ENCODE measurements at regions not wholly inside any gene's neighbourhood (a gene's known extent, or its start where the extent isn't known, plus 50 kb on each side); places are given as distances from the start of the nearest gene placed in this dataset.

DNA sequence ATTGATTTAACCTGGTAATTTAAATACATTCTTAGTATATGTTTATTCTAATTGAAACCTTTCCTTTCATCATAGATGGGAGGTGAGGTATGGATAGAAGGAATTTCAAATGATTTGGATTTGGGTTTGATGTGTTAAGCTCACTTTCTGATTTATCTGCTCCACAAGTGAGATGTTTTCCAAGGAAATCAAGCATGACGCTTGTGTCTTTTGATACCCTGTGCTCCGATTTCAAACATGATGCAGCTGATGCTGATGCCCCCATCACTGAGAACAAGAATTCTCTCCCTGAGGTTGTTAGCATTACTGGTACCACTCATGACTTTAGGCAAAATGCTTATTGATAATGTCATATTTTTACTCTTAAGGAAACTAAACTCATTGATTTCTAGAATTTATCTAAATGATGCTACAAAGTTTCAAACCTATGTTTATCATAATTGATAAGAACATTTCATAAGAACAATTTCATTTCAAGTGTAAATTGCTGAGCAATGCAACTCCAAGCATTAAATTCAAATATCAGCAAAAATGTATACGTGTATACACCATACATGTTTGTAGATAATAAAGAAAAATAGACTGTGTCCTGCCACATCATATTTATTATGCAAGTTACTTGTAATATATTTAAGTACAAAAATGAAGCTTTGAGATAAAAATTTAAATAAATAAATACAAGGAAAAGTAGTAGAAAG, 75.5 kb upstream of the LRIG3 start:
- Histone ChIP-seq H3K79me2 (ENCODE audit: control insufficient read depth, insufficient read depth, low read length) (no peaks in the 10 kb centered on the region), H3K27ac (ENCODE audit: control insufficient read depth, insufficient read depth) (no peak overlapping the region), H3K4me1 (ENCODE audit: control insufficient read depth, insufficient read depth, low read length) (no peaks in the 10 kb centered on the region), H3K27me3 (replicated peaks in 1 of 2; ENCODE audit: control insufficient read depth in 2 of 2, insufficient read depth in 2 of 2, low read length in 1 of 2) (no peaks in the 10 kb centered on the region), H3K9ac (ENCODE audit: control insufficient read depth, insufficient read depth, low read length) (no peak overlapping the region), H3K9me3 (replicated peaks; ENCODE audit: control insufficient read depth, insufficient read depth, low read length) (no peaks in the 10 kb centered on the region), H3K36me3 (ENCODE audit: control insufficient read depth in 2 of 2, insufficient read depth in 2 of 2, low read length in 1 of 2) (no peaks in the 10 kb centered on the region), H3K4me2 (ENCODE audit: control insufficient read depth, insufficient read depth) (no peak overlapping the region), H2AFZ (ENCODE audit: control insufficient read depth, low read depth, low read length) (no peak overlapping the region), H3K4me3 (no peak overlapping the region), H4K20me1 (ENCODE audit: control insufficient read depth, insufficient read depth) (no peaks in the 10 kb centered on the region)
- 44% methylated on average over 3 of the region's 3 CpGs for WGBS (ENCODE audit: insufficient coverage, insufficient replicate concordance, low lambda C conversion rate, missing lambda C conversion rate)
- no peak for DNase-seq (ENCODE audit: low read depth, low spot score)
- ChIA-PET POLR2A (no interaction called here), SMC1A (ENCODE audit: uncharacterized antibody, unreplicated experiment) (no interaction called here), CTCF (no interaction called here), RAD21 (ENCODE audit: unreplicated experiment) (no interaction called here)
- in situ Hi-C loops (cut with MboI) (no loop called here), intact Hi-C loops (cut with micrococcal nuclease; ENCODE audit: unreplicated experiment) (no loop called here)
- ATAC-seq = no peak
- FAIRE-seq = no peak
- BruUV-seq (replicated peaks) = no TSS peak
- TF ChIP-seq, protein P1, sequence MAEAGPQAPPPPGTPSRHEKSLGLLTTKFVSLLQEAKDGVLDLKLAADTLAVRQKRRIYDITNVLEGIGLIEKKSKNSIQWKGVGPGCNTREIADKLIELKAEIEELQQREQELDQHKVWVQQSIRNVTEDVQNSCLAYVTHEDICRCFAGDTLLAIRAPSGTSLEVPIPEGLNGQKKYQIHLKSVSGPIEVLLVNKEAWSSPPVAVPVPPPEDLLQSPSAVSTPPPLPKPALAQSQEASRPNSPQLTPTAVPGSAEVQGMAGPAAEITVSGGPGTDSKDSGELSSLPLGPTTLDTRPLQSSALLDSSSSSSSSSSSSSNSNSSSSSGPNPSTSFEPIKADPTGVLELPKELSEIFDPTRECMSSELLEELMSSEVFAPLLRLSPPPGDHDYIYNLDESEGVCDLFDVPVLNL (IDR thresholded peaks at IDR 0.05; ENCODE audit: low read depth, low read length) = no peak
- TF ChIP-seq CBX5 (IDR thresholded peaks at IDR 0.05; ENCODE audit: low read depth) (no peak), BCL11A (IDR thresholded peaks at IDR 0.05; ENCODE audit: low read depth, low read length) (no peak), POLR2A (IDR thresholded peaks at IDR 0.05; ENCODE audit: low read depth, low read length) (no peak), CEBPB (IDR thresholded peaks at IDR 0.05; ENCODE audit: borderline replicate concordance in 1 of 2, low read depth in 2 of 2, low read length in 2 of 2) (no peak), ZNF622 (IDR thresholded peaks at IDR 0.05) (no peak), BHLHE40 (IDR thresholded peaks at IDR 0.05; ENCODE audit: borderline replicate concordance in 1 of 2, low read depth in 2 of 2, low read length in 1 of 2) (no peak), MTA3 (IDR thresholded peaks at IDR 0.05; ENCODE audit: borderline replicate concordance, low read length) (no peak), SMARCA5 (IDR thresholded peaks at IDR 0.05) (no peak), SREBF2 (IDR thresholded peaks at IDR 0.05; ENCODE audit: low read length) (no peak), BMI1 (IDR thresholded peaks at IDR 0.05; ENCODE audit: borderline replicate concordance) (no peak), TARDBP (IDR thresholded peaks at IDR 0.05; ENCODE audit: borderline replicate concordance) (no peak), NBN (IDR thresholded peaks at IDR 0.05) (no peak), CHD2 (IDR thresholded peaks at IDR 0.05; ENCODE audit: borderline replicate concordance, low read depth, low read length) (no peak)
- TF ChIP-seq, protein P2, sequence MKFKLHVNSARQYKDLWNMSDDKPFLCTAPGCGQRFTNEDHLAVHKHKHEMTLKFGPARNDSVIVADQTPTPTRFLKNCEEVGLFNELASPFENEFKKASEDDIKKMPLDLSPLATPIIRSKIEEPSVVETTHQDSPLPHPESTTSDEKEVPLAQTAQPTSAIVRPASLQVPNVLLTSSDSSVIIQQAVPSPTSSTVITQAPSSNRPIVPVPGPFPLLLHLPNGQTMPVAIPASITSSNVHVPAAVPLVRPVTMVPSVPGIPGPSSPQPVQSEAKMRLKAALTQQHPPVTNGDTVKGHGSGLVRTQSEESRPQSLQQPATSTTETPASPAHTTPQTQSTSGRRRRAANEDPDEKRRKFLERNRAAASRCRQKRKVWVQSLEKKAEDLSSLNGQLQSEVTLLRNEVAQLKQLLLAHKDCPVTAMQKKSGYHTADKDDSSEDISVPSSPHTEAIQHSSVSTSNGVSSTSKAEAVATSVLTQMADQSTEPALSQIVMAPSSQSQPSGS (IDR thresholded peaks at IDR 0.05; ENCODE audit: low read length) = no peak

Data from GM12878 (cell line).